ENCODE measurements at regions not wholly inside any gene's neighbourhood (a gene's known extent, or its start where the extent isn't known, plus 50 kb on each side); places are given as distances from the start of the nearest gene placed in this dataset.

GRCh38 chr10:109426987-109427386, 496.3 kb downstream of the XPNPEP1 start:
- TF ChIP-seq CTCF (conservative IDR thresholded peaks at IDR 0.05; ENCODE audit: low read length) (no peak), EZH2phosphoT487 (IDR thresholded peaks at IDR 0.05; ENCODE audit: borderline replicate concordance) (no peak)

Data from Loucy (cell line).